SU-DHL-6 (cell line): ENCODE measurements at regions not wholly inside any gene's neighbourhood (a gene's known extent, or its start where the extent isn't known, plus 50 kb on each side); places are given as distances from the start of the nearest gene placed in this dataset.

ENCODE experiments used
- H2AFZ ChIP-seq: fragments of 200-600 bp; sonication (generic); 2 replicates; pipeline ENCODE4 v1.6.1; 2014; ENCODE audit warnings: low read depth, mild to moderate bottlenecking, moderate library complexity, mixed read lengths, antibody characterized with exemption, low read length; ENCODE audit not compliant: severe bottlenecking
- H3F3A ChIP-seq: fragments of 200-600 bp; shearing (Covaris generic); 2 replicates; pipeline ENCODE4 v1.6.0; 2016; ENCODE audit warnings: antibody characterized with exemption, mild to moderate bottlenecking; ENCODE audit not compliant: insufficient read depth
- H3K27ac ChIP-seq: fragments of 200-600 bp; sonication (generic); 2 replicates; pipeline ENCODE4 v1.5.1; 2016; ENCODE audit warnings: low read depth, mild to moderate bottlenecking, low read length, moderate library complexity, mixed read lengths
- H3K27me3 ChIP-seq: fragments of 200-600 bp; sonication (generic), shearing (Covaris generic); 2 replicates; pipeline ENCODE4 v1.6.0; 2014; ENCODE audit warnings: mild to moderate bottlenecking, low read length
- H3K36me3 ChIP-seq: fragments of 200-600 bp; sonication (generic); 2 replicates; pipeline ENCODE4 v1.6.1; 2014; ENCODE audit warnings: mild to moderate bottlenecking, low read length, mixed read lengths
- H3K4me2 ChIP-seq: fragments of 300-600, 200-600 bp; shearing (Covaris generic), sonication (generic); 2 replicates; pipeline ENCODE4 v1.6.0; 2014; ENCODE audit warnings: low read length, low read depth, mild to moderate bottlenecking; ENCODE audit not compliant: poor library complexity, severe bottlenecking
- H3K4me3 ChIP-seq: fragments of 200-600 bp; sonication (generic); 2 replicates; pipeline ENCODE4 v1.5.1; 2014; ENCODE audit warnings: antibody characterized with exemption, low read length, mild to moderate bottlenecking, mixed read lengths; ENCODE audit not compliant: insufficient read depth, poor library complexity, severe bottlenecking
- H3K79me2 ChIP-seq: fragments of 200-600 bp; sonication (generic); 2 replicates; pipeline ENCODE4 v1.6.1; 2014; ENCODE audit warnings: mild to moderate bottlenecking, low read length, moderate library complexity; ENCODE audit not compliant: insufficient read depth
- H3K9ac ChIP-seq: fragments of 200-600 bp; sonication (generic); 2 replicates; pipeline ENCODE4 v1.7.0; 2014; ENCODE audit warnings: mild to moderate bottlenecking, low read length
- H3K9me2 ChIP-seq: fragments of 200-600 bp; sonication (generic); replicated peaks from 2 replicates; pipeline ENCODE4 v1.6.1; 2014; ENCODE audit warnings: low read length; ENCODE audit not compliant: insufficient read depth
- H3K9me3 ChIP-seq: fragments of 200-600 bp; sonication (generic); 2 replicates; pipeline ENCODE4 v1.6.1; 2014; ENCODE audit warnings: low read length, mixed read lengths; ENCODE audit not compliant: insufficient read depth
- H4K20me1 ChIP-seq: fragments of 200-600 bp; sonication (generic); 2 replicates; pipeline ENCODE4 v1.6.1; 2014; ENCODE audit warnings: low read depth, mild to moderate bottlenecking, antibody characterized with exemption, low read length, moderate library complexity, mixed read lengths
- EZH2phosphoT487 ChIP-seq: fragments of 200-600 bp; sonication (generic), shearing (Covaris generic); conservative IDR thresholded peaks from 2 replicates; pipeline ENCODE4 v1.6.1; 2018; ENCODE audit warnings: mild to moderate bottlenecking, antibody characterized with exemption, low read length, moderate library complexity, mixed read lengths
- TF ChIP-seq, protein P1 (sequence below): fragments of 200-600 bp; sonication (generic); IDR thresholded peaks from one replicate; pipeline ENCODE4 v1.5.1; 2017; ENCODE audit warnings: antibody characterized with exemption, mild to moderate bottlenecking, low read length, moderate library complexity; ENCODE audit not compliant: insufficient read depth, poor library complexity, severe bottlenecking

DNA sequence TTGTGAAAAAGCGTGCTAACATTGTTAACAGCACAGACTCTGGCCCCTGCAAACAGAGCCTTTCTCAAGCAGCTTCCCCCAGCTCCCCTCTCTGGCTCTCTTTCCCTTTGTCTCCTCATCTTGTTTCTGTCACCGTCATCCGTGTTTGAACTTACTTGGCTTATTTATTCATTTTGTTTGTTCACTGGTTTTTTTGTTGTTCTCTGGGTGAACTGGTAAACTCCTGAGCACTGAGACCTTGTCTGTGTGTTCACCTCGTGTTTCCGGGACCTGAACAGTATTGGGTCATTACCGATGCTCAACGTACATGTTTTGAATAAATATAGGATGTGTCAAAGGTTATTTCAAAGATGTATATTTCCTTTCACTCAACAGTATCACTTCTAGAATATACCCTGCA lies 92.4 kb upstream of the USP29 start:
- no peaks in the 10 kb centered on the region for H3K9me3 ChIP-seq
- no peaks in the 10 kb centered on the region for H3K36me3 ChIP-seq

DNA sequence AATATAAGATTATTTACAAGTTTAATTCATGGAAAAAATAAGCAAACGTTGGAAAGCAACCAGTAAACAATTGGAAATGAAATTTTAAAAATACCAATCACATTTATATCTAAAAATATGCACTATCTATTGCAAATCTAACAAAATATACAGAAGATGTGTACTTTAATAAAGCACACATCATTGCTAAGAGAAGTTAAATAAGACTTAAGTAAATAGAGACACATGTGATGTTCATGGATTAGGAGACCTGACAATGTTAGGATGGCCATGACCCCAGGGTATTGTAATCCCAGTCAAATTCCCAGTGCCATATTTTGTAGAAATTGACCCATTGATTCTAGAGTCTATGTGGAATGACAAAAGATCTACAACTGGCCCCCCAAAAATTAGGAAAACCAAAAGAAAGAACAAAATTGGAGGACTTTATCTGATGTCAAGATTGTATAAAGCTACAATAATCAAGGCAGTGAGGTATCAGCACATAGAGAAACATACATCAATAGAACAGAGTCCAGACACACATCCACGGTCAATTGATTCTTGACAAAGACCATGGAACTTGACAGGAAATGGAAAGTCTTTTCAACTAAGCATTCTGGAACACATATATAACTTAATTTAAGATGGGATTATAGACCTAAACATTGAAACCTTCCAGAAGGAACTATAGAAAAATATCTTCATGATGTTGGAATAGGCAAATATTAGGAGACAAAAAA lies 90.8 kb upstream of the USP29 start:
- Histone ChIP-seq H3K4me3 (no peak overlapping the region), H2AFZ (no peak overlapping the region), H3F3A (no peaks in the 10 kb centered on the region), H3K27ac (no peak overlapping the region), H3K4me2 (no peak overlapping the region), H3K9me2 (no peaks in the 10 kb centered on the region), H3K36me3 (no peaks in the 10 kb centered on the region), H3K9me3 (no peaks in the 10 kb centered on the region), H3K9ac (no peak overlapping the region), H3K79me2 (no peaks in the 10 kb centered on the region), H3K27me3 (no peaks in the 10 kb centered on the region), H4K20me1 (no peaks in the 10 kb centered on the region)
- TF ChIP-seq, protein P1, sequence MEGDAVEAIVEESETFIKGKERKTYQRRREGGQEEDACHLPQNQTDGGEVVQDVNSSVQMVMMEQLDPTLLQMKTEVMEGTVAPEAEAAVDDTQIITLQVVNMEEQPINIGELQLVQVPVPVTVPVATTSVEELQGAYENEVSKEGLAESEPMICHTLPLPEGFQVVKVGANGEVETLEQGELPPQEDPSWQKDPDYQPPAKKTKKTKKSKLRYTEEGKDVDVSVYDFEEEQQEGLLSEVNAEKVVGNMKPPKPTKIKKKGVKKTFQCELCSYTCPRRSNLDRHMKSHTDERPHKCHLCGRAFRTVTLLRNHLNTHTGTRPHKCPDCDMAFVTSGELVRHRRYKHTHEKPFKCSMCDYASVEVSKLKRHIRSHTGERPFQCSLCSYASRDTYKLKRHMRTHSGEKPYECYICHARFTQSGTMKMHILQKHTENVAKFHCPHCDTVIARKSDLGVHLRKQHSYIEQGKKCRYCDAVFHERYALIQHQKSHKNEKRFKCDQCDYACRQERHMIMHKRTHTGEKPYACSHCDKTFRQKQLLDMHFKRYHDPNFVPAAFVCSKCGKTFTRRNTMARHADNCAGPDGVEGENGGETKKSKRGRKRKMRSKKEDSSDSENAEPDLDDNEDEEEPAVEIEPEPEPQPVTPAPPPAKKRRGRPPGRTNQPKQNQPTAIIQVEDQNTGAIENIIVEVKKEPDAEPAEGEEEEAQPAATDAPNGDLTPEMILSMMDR = no peak
- TF ChIP-seq EZH2phosphoT487 = no peak

More for the DNA sequence above, 92.4 kb upstream of the USP29 start:
- Histone ChIP-seq H3F3A (no peaks in the 10 kb centered on the region), H3K9me2 (no peaks in the 10 kb centered on the region), H3K27me3 (no peaks in the 10 kb centered on the region), H3K79me2 (no peaks in the 10 kb centered on the region), H3K9ac (no peak overlapping the region), H3K27ac (no peak overlapping the region), H4K20me1 (no peaks in the 10 kb centered on the region), H2AFZ (no peak overlapping the region), H3K4me3 (no peak overlapping the region), H3K4me2 (no peak overlapping the region)
- no peak for TF ChIP-seq EZH2phosphoT487
- TF ChIP-seq, protein P1 = no peak

DNA sequence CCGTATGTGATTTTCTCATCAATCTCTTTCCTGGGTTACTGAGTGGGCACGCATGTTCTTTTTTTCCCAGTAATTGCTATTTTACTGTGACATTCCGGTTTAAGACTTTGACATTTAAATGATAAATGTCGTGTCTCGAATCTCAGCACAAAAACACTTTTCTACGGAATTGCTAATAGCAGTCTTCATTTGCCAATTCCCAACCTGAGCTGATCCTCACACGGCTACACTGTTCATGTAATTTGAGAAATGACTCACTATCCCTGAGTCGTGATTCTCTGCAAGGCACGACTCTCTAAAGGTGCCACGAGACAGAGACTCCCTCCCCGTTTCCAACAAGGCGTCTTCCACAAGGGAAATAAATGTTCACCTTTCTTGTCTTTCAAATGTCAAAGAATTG lies 88.7 kb upstream of the USP29 start:
- H3K9me3 ChIP-seq = no peaks in the 10 kb centered on the region
- no peaks in the 10 kb centered on the region for H3K27me3 ChIP-seq
- no peak overlapping the region for H3K27ac ChIP-seq
- H2AFZ ChIP-seq = no peak overlapping the region
- H3K79me2 ChIP-seq = no peaks in the 10 kb centered on the region
- no peaks in the 10 kb centered on the region for H3K36me3 ChIP-seq
- H4K20me1 ChIP-seq = no peaks in the 10 kb centered on the region
- no peaks in the 10 kb centered on the region for H3F3A ChIP-seq
- no peak for TF ChIP-seq EZH2phosphoT487
- TF ChIP-seq, protein P1 = no peak
- H3K9ac ChIP-seq = no peak overlapping the region
- no peak overlapping the region for H3K4me2 ChIP-seq
- H3K4me3 ChIP-seq = no peak overlapping the region
- H3K9me2 ChIP-seq = no peaks in the 10 kb centered on the region
